Naive thymus-derived CD4-positive, alpha-beta T cell (primary cell): ENCODE measurements at regions not wholly inside any gene's neighbourhood (a gene's known extent, or its start where the extent isn't known, plus 50 kb on each side); places are given as distances from the start of the nearest gene placed in this dataset.

ENCODE experiments used
- ATAC-seq: fragments of 150-1000 bp; cut with Tn5 transposase; 2 replicates; pipeline ENCODE4 v1.10.0; 2021; ENCODE audit warnings: mild to moderate bottlenecking, moderate library complexity
- CTCF ChIA-PET: fragments of 350-600 bp; sonication (Branson Sonifier 250); formaldehyde crosslinking; loops from one replicate; lab custom pipeline; 2021; ENCODE audit warnings: antibody characterized with exemption; lab: Charles Lee
- POLR2A ChIA-PET: fragments of 350-600 bp; sonication (Branson Sonifier 250); formaldehyde crosslinking; loops from one replicate; lab custom pipeline; 2021; ENCODE audit warnings: antibody characterized with exemption, inconsistent platforms; lab: Charles Lee
- DNase-seq, 9 donors: peaks; one replicate each; pipeline versions ENCODE4 v3.0.0 to v3.0.0-alpha.2; 2020 to 2022; ENCODE audit warnings: mixed read lengths in 1 of 9
- H3K27ac ChIP-seq: one replicate; pipeline ENCODE4 v1.7.0; 2013; ENCODE audit warnings: mild to moderate bottlenecking, low read depth, low read length, moderate library complexity
- H3K27me3 ChIP-seq, 2 donors: one replicate each; pipeline ENCODE4 v1.7.0; 2013; ENCODE audit warnings: low read length in 2 of 2, mild to moderate bottlenecking in 2 of 2, moderate library complexity in 2 of 2; ENCODE audit not compliant: control insufficient read depth in 2 of 2, insufficient read depth in 2 of 2
- H3K36me3 ChIP-seq, 3 experiments: 1 replicate in 2 of 3; 2 replicates in 1 of 3; pipeline ENCODE4 v1.7.0; 2013; ENCODE audit warnings: low read length in 3 of 3, mild to moderate bottlenecking in 3 of 3, moderate library complexity in 1 of 3; ENCODE audit not compliant: insufficient read depth in 3 of 3, control insufficient read depth in 2 of 3
- H3K4me1 ChIP-seq, 2 donors: one replicate each; pipeline ENCODE4 v1.7.0; 2013; ENCODE audit warnings: low read length in 2 of 2, mild to moderate bottlenecking in 2 of 2, moderate library complexity in 1 of 2; ENCODE audit not compliant: control insufficient read depth in 2 of 2, insufficient read depth in 2 of 2
- H3K4me3 ChIP-seq: 2 replicates; pipeline ENCODE4 v1.7.0; 2013; ENCODE audit warnings: mild to moderate bottlenecking, low read length
- H3K9me3 ChIP-seq, 3 experiments: 1 replicate in 2 of 3; 2 replicates in 1 of 3; pipeline ENCODE4 v1.7.0; 2013; ENCODE audit warnings: low read length in 3 of 3; ENCODE audit not compliant: control insufficient read depth in 2 of 3
- H3K27ac Mint-ChIP-seq, 9 donors: one replicate each; pipeline ENCODE4 v1.8.0; 2020 to 2022; ENCODE audit warnings: mixed read lengths in 9 of 9, mild to moderate bottlenecking in 8 of 9, moderate library complexity in 5 of 9, inconsistent platforms in 2 of 9
- H3K27me3 Mint-ChIP-seq, 5 donors: one replicate each; pipeline ENCODE4 v1.8.0; 2021 to 2022; ENCODE audit warnings: mixed read lengths in 5 of 5, mild to moderate bottlenecking in 1 of 5
- H3K36me3 Mint-ChIP-seq, 5 donors: one replicate each; pipeline ENCODE4 v1.8.0; 2020 to 2022; ENCODE audit warnings: mixed read lengths in 5 of 5, mild to moderate bottlenecking in 3 of 5, inconsistent platforms in 1 of 5
- H3K4me1 Mint-ChIP-seq, 7 donors: one replicate each; pipeline ENCODE4 v1.8.0; 2020 to 2022; ENCODE audit warnings: mixed read lengths in 7 of 7, mild to moderate bottlenecking in 3 of 7, inconsistent platforms in 1 of 7
- H3K4me3 Mint-ChIP-seq, 10 donors: one replicate each; pipeline ENCODE4 v1.8.0; 2020 to 2022; ENCODE audit warnings: mild to moderate bottlenecking in 10 of 10, mixed read lengths in 10 of 10, moderate library complexity in 6 of 10, inconsistent platforms in 2 of 10
- H3K9me3 Mint-ChIP-seq, 11 donors: one replicate each; pipeline ENCODE4 v1.8.0; 2020 to 2022; ENCODE audit warnings: mixed read lengths in 11 of 11, mild to moderate bottlenecking in 4 of 11, inconsistent platforms in 1 of 11, moderate library complexity in 1 of 11
- intact Hi-C, 2 donors: fragments of 100-400 bp; cut with micrococcal nuclease; formaldehyde crosslinking; loops; one replicate each; pipeline ENCODE4 v1.15.1; 2023

DNA sequence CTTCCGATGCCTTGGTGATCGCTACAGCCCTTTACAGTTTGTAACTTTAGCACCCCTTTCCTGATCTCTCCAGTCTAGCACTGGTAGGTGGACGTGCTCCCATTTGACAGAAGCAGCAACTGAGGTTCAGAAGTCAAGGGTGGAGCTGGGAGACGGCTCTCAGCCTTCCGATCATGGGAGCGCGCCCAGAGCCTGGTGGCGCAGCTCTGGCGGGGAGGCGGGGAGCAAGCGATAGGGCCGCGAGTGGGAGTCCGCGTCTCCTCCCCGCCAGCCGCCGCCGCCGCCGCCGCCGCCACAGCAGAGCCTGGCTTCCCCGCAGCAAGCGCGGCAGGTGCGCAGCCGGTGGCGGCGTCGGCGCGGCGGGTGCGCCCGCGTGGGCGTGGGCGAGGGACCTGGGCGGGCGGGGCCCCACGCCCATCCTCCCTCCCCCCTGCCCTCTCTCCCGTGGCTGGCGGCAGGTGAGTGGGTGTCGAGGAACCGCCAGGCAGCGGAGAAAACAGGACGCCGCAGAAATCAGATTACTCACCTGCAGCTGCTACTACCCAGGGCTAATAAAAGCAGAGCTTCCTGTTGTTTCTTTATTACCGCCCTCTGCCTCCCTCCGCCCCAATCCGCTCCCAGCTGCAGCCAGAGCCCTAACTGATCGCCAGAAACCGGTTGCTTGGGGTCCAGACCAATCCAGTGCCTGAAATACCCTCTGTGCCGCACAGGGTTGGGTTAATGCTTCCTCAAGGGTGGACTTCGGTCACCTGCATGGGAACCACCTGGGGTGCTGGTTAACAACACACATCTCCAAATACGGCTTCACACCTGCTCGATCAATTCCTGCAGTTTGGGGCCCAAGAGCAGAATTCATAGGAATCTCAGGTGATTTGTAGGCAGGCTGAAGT, 60.2 kb upstream of the ID3 start:
- Histone ChIP-seq H3K4me1 (peaks cover 45 to 79% of the 10 kb centered on the region in 2 donors), H3K27ac (peak overlapping the region; percentile 81), H3K27me3 (no peaks in the 10 kb centered on the region), H3K4me3 (peak overlapping the region; percentile 65), H3K36me3 (no peaks in the 10 kb centered on the region), H3K9me3 (no peaks in the 10 kb centered on the region)
- peak overlapping the region; percentile 63 to 85 (median 78) for H3K4me3 Mint-ChIP-seq
- peaks cover 68 to 97% (median 90%) of the 10 kb centered on the region in 7 donors for H3K4me1 Mint-ChIP-seq
- DNase-seq, result peak; percentile 58 to 88 (median 84)
- intact Hi-C loops, result loop anchor here (1.0 to 10.0 kb wide), 9 partner anchors 8 to 885 kb away; partner anchors contain the start of genes ID3 (in 1 of the 2), RCAN3 (in 1 of the 2) and ZNF436 (in 1 of the 2)
- ChIA-PET POLR2A (interaction anchor here (0.7 to 7.5 kb wide), 18 partner anchors 8 to 79 kb away, joined by 3 to 261 read pairs (median 7); partner anchors contain the start of gene ID3), CTCF (interaction anchor here (0.6 to 6.9 kb wide), 11 partner anchors 12 to 75 kb away, joined by 3 to 71 read pairs (median 6); partner anchors contain the start of gene ID3)
- peak overlapping the region; percentile 84 to 99 (median 97) for H3K27ac Mint-ChIP-seq
- peaks cover 0 to 11% (median 0%) of the 10 kb centered on the region in 5 donors for H3K27me3 Mint-ChIP-seq
- peaks cover 0 to 8% (median 4%) of the 10 kb centered on the region in 5 donors for H3K36me3 Mint-ChIP-seq
- H3K9me3 Mint-ChIP-seq, result peaks cover 0 to 2% (median 0%) of the 10 kb centered on the region in 11 donors
- ATAC-seq, result peak; percentile 93

DNA sequence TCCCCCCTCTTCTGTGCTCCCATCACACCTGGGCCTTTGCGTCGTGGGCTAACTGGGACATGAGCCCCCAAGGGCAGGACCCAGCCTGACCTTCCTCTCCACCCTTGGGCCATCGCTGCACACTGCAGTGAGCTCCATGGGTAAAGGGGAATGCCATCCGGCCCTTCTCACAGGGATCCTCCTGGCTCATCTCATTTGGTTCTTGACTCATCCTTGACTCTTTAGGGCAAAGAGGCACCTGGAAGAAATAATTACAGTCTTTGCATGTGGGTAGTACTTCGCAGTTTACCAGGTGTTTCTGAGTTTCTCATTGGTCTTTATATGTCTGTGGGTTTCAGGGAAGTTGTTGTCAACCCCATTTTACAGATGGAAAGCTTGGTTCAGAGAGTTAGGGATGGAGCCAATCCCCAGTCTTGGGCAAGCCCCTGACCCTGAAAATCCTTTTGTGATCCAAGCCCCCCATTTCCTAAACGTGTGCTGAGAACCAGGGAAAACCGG, 59.3 kb upstream of the ID3 start:
- Histone ChIP-seq H3K27me3 (no peaks in the 10 kb centered on the region), H3K36me3 (no peaks in the 10 kb centered on the region), H3K27ac (peak overlapping the region; percentile 81), H3K4me1 (peaks cover 54 to 82% of the 10 kb centered on the region in 2 donors), H3K4me3 (peak overlapping the region; percentile 52), H3K9me3 (no peaks in the 10 kb centered on the region)
- H3K4me3 Mint-ChIP-seq, result peak overlapping the region; percentile 63 to 80 (median 75)
- POLR2A ChIA-PET, result interaction anchor here (1.3 to 7.5 kb wide), 11 partner anchors 10 to 73 kb away, joined by 3 to 261 read pairs (median 18); partner anchors contain the start of gene ID3
- ATAC-seq (no peak), DNase-seq (no peak)
- H3K9me3 Mint-ChIP-seq, result peaks cover 0 to 2% (median 0%) of the 10 kb centered on the region in 11 donors
- peaks cover 64 to 97% (median 90%) of the 10 kb centered on the region in 7 donors for H3K4me1 Mint-ChIP-seq
- CTCF ChIA-PET, result interaction anchor here (0.6 to 6.9 kb wide), 7 partner anchors 12 to 73 kb away, joined by 3 to 71 read pairs (median 13); partner anchors contain the start of gene ID3
- peaks cover 0 to 11% (median 0%) of the 10 kb centered on the region in 5 donors for H3K27me3 Mint-ChIP-seq
- intact Hi-C loops, result loop anchor here (1.0 to 2.0 kb wide), 7 partner anchors 9 to 63 kb away; partner anchors contain the start of gene ID3 (in 1 of the 2)
- H3K36me3 Mint-ChIP-seq, result peaks cover 0 to 4% (median 0%) of the 10 kb centered on the region in 5 donors
- H3K27ac Mint-ChIP-seq, result peak overlapping the region; percentile 63 to 98 (median 96)

DNA sequence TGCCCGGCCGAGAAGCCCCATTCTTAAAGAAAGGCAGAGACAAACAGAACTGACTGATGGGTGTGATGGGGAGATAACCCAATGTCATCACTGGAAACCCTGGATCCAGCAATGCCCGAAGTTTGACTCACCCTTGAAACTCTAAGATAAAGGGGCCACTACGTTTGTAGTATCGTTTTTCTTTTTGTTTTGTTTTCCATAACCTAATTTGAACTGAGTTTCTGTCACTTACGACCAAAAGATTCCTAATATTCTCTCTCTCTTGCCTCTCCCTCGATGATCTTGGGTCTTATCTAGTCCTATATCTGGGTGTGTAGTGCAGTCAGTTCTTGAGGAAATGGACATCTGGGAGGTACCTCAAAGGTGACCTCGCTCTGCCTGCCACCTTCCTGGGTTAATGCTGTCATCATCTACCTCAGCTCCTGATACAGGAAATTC, 57.8 kb upstream of the ID3 start:
- Histone ChIP-seq H3K4me1 (peaks cover 69 to 92% of the 10 kb centered on the region in 2 donors), H3K27ac (peak overlapping the region; percentile 81), H3K27me3 (no peaks in the 10 kb centered on the region), H3K4me3 (no peak overlapping the region), H3K36me3 (no peaks in the 10 kb centered on the region), H3K9me3 (no peaks in the 10 kb centered on the region)
- Mint-ChIP-seq H3K4me1 (peaks cover 65 to 100% (median 94%) of the 10 kb centered on the region in 7 donors), H3K36me3 (peaks cover 0 to 1% (median 0%) of the 10 kb centered on the region in 5 donors), H3K9me3 (peaks cover 0 to 2% (median 0%) of the 10 kb centered on the region in 11 donors), H3K27ac (peak overlapping the region; percentile 81 to 98 (median 96)), H3K4me3 (peak overlapping the region in 8 of 10 donors; percentile 12 to 72 (median 56)), H3K27me3 (peaks cover 0 to 11% (median 0%) of the 10 kb centered on the region in 5 donors)
- CTCF ChIA-PET, result interaction anchor here (3.2 to 6.9 kb wide), 2 partner anchors 16 to 59 kb away, joined by 13 to 71 read pairs; partner anchors contain the start of gene ID3
- intact Hi-C loops, result no loop called here
- ATAC-seq (no peak), DNase-seq (peak in 1 of 9 donors; percentile 45)
- POLR2A ChIA-PET, result interaction anchor here (0.7 to 7.5 kb wide), 6 partner anchors 15 to 194 kb away, joined by 3 to 261 read pairs (median 100); partner anchors contain the start of gene ID3

DNA sequence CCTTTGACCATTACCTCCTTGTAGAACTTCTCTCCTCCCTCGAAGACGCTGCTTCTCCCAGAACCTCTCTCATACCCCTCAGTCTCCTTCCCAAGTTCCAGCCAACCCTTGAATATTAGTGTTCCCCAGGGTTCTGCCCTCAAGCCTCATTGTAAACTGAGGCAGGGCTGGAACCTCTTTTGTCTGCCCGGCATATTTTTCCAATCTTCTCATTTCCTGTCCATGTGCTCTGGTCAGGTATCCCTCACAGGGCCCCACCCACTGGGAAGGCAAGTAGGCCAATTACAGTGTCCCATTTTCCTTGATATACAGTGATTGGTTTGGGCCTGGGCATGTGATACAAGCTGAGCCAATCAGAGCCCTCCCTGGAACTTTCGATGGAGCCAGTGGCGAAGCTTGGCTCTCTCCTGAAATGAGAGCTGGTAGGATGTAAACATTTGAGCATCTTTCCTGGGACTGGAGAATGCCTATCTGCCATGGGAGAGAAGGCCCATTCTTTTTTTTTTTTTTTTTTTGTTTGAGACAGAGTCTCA, 57.1 kb upstream of the ID3 start:
- DNase-seq (no peak), ATAC-seq (no peak)
- H3K36me3 Mint-ChIP-seq, result peaks cover 0 to 1% (median 0%) of the 10 kb centered on the region in 5 donors
- Histone ChIP-seq H3K36me3 (no peaks in the 10 kb centered on the region), H3K9me3 (no peaks in the 10 kb centered on the region), H3K4me3 (no peak overlapping the region), H3K4me1 (peaks cover 68 to 91% of the 10 kb centered on the region in 2 donors), H3K27me3 (no peaks in the 10 kb centered on the region), H3K27ac (peak overlapping the region; percentile 71)
- H3K4me1 Mint-ChIP-seq, result peaks cover 63 to 100% (median 93%) of the 10 kb centered on the region in 7 donors
- H3K4me3 Mint-ChIP-seq, result peak overlapping the region in 4 of 10 donors; percentile 5 to 48 (median 28)
- peaks cover 0 to 2% (median 0%) of the 10 kb centered on the region in 11 donors for H3K9me3 Mint-ChIP-seq
- intact Hi-C loops, result no loop called here
- ChIA-PET CTCF (interaction anchor here (0.6 to 6.9 kb wide), 3 partner anchors 17 to 132 kb away, joined by 3 to 71 read pairs (median 3); no protein-coding TSS in a partner anchor), POLR2A (interaction anchor here (0.7 to 7.5 kb wide), 7 partner anchors 14 to 193 kb away, joined by 3 to 261 read pairs (median 55); partner anchors contain the start of gene ID3)
- H3K27ac Mint-ChIP-seq, result peak overlapping the region; percentile 21 to 98 (median 96)
- peaks cover 0 to 11% (median 0%) of the 10 kb centered on the region in 5 donors for H3K27me3 Mint-ChIP-seq

DNA sequence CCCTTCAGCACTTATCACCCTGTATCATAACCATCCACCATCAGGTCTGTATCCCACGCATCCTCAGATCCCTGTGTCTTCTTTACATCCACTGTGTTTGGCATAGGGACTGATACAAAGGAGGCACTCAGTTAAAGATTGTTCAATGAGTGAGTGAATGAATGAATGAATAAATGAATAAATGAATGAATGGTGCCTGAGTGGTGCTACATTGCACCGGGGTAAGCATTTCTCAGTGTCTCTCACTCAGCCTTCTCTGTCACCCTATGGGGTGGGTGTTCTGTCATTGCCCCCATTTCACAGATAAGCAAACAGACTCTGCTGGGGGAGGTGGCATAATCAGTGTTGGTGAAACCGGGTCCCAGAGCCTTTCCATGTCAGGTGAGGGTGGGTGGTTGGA, 56.6 kb upstream of the ID3 start:
- peaks cover 0 to 1% (median 0%) of the 10 kb centered on the region in 5 donors for H3K36me3 Mint-ChIP-seq
- no peak overlapping the region for H3K4me3 ChIP-seq
- no peaks in the 10 kb centered on the region for H3K9me3 ChIP-seq
- peaks cover 62 to 87% of the 10 kb centered on the region in 2 donors for H3K4me1 ChIP-seq
- ChIA-PET CTCF (interaction anchor here (0.6 to 2.0 kb wide), 2 partner anchors 21 to 35 kb away, joined by 3 to 4 read pairs; no protein-coding TSS in a partner anchor), POLR2A (interaction anchor here (0.7 to 36.4 kb wide), 6 partner anchors 13 to 86 kb away, joined by 3 to 1267 read pairs (median 170); partner anchors contain the start of gene ID3)
- peaks cover 0 to 2% (median 0%) of the 10 kb centered on the region in 11 donors for H3K9me3 Mint-ChIP-seq
- H3K36me3 ChIP-seq, result no peaks in the 10 kb centered on the region
- intact Hi-C loops, result no loop called here
- ATAC-seq (no peak), DNase-seq (no peak)
- H3K27ac ChIP-seq, result peak overlapping the region; percentile 71
- no peaks in the 10 kb centered on the region for H3K27me3 ChIP-seq
- H3K4me1 Mint-ChIP-seq, result peaks cover 61 to 98% (median 90%) of the 10 kb centered on the region in 7 donors
- peak overlapping the region in 3 of 10 donors; percentile 8 to 48 (median 42) for H3K4me3 Mint-ChIP-seq
- peaks cover 0 to 9% (median 0%) of the 10 kb centered on the region in 5 donors for H3K27me3 Mint-ChIP-seq
- peak overlapping the region; percentile 21 to 98 (median 93) for H3K27ac Mint-ChIP-seq
